Ovary (tissue), 7 donors: ENCODE measurements at regions not wholly inside any gene's neighbourhood (a gene's known extent, or its start where the extent isn't known, plus 50 kb on each side); places are given as distances from the start of the nearest gene placed in this dataset.

ENCODE experiments used
- DNase-seq, 5 donors: peaks; one replicate each; pipeline ENCODE4 v3.0.0-alpha.2; 2019 to 2020
- H3K27ac ChIP-seq, 2 donors: fragments of 200-600 bp; one replicate each; pipeline versions ENCODE4 v1.5.1 to v1.8.0; 2019 to 2022
- H3K27me3 ChIP-seq: fragments of 200-600 bp; one replicate; pipeline ENCODE4 v1.8.0; 2022
- H3K36me3 ChIP-seq: fragments of 200-600 bp; sonication (generic); one replicate; pipeline ENCODE4 v1.5.1; 2019
- H3K4me1 ChIP-seq: one replicate; pipeline ENCODE4 v1.8.1; 2013; ENCODE audit warnings: mild to moderate bottlenecking, moderate library complexity; ENCODE audit not compliant: insufficient read depth
- H3K4me3 ChIP-seq: fragments of 200-600 bp; sonication (generic); one replicate; pipeline ENCODE4 v1.5.1; 2017
- H3K9me3 ChIP-seq, 2 donors: fragments of 200-600 bp in 1 of 2; sonication (generic) in 1 of 2; one replicate each; pipeline versions ENCODE4 v1.5.1 to v1.8.1; 2013 to 2019; ENCODE audit warnings: mild to moderate bottlenecking in 1 of 2, moderate library complexity in 1 of 2
- CTCF ChIP-seq, 3 donors: fragments of 450-650 bp in 2 of 3; fragments of 200-600 bp in 1 of 3; IDR thresholded peaks; one replicate each; pipeline versions ENCODE4 v1.5.1 to v1.8.0; 2016 to 2022; ENCODE audit warnings: antibody characterized with exemption in 3 of 3, mild to moderate bottlenecking in 1 of 3
- EP300 ChIP-seq: sonication (generic); formaldehyde crosslinking; IDR thresholded peaks from one replicate; pipeline ENCODE4 v1.6.1; 2017; ENCODE audit warnings: antibody characterized with exemption
- POLR2A ChIP-seq: fragments of 450-650 bp; IDR thresholded peaks from one replicate; pipeline ENCODE4 v1.6.1; 2017; ENCODE audit warnings: antibody characterized with exemption, mild to moderate bottlenecking, moderate library complexity
- WGBS, 3 donors: extraction: QIAGEN DNeasy Blood & Tissue Kit in 1 of 3; methylation state at CpG; one replicate each; pipeline versions ENCODE4 v1.1.5 to v1.1.7; 2013 to 2017; 5-methylcytosine and 5-hydroxymethylcytosine counted together
- intact Hi-C, 4 donors: fragments of 100-400 bp; cut with DNase I; formaldehyde crosslinking; loops; one replicate each; pipeline versions ENCODE4 v1.11.0 to v1.15.1; 2022 to 2023
- donor health status: DM: no; HTN: no; CAD: no; lungs with moderate emphysema.
- donor health status: DM: no; HTN: no; CAD: no.
- donor health status: Bipolar disorder and iron deficiency.
- donor health status: DM: no; HTN: no; CAD: no.
- donor health status: DM: yes; HTN: yes; CAD: no.

- Histone ChIP-seq H3K27ac (no peak overlapping the region), H3K9me3 (no peaks in the 10 kb centered on the region)
Measured at GRCh38 chr19:29439021-29439420, 86.8 kb upstream of the VSTM2B start.

GRCh38 chr19:29439688-29440550 is 85.9 kb upstream of the VSTM2B start:
- intact Hi-C loops: no loop called here
- Histone ChIP-seq H3K9me3 (no peaks in the 10 kb centered on the region), H3K27ac (no peak overlapping the region), H3K4me3 (no peak overlapping the region), H3K36me3 (no peaks in the 10 kb centered on the region), H3K27me3 (no peaks in the 10 kb centered on the region), H3K4me1 (no peaks in the 10 kb centered on the region)
- no peak for DNase-seq
- no peak for TF ChIP-seq EP300
- no peak for TF ChIP-seq CTCF (IDR thresholded peaks at IDR 0.05)
- no peak for TF ChIP-seq POLR2A
- WGBS, 3 donors: 82 to 88% (median 86%) methylated on average over 31 to 34 of the region's 34 CpGs

More at GRCh38 chr19:29439021-29439420, 86.8 kb upstream of the VSTM2B start:
- H3K4me1 ChIP-seq: no peaks in the 10 kb centered on the region
- H3K27me3 ChIP-seq: no peaks in the 10 kb centered on the region
- no peak overlapping the region for H3K4me3 ChIP-seq
- no peaks in the 10 kb centered on the region for H3K36me3 ChIP-seq
- TF ChIP-seq POLR2A (no peak), EP300 (no peak), CTCF (IDR thresholded peaks at IDR 0.05) (no peak)
- DNase-seq: no peak
- intact Hi-C loops: no loop called here

- Histone ChIP-seq H3K36me3 (no peaks in the 10 kb centered on the region), H3K4me1 (no peaks in the 10 kb centered on the region), H3K27ac (no peak overlapping the region), H3K4me3 (no peak overlapping the region), H3K9me3 (no peaks in the 10 kb centered on the region), H3K27me3 (no peaks in the 10 kb centered on the region)
- no peak for DNase-seq
- WGBS, 3 donors: 78 to 81% (median 80%) methylated on average over 7 of the region's 7 CpGs
- TF ChIP-seq EP300 (no peak), POLR2A (no peak), CTCF (IDR thresholded peaks at IDR 0.05) (no peak)
- intact Hi-C loops: no loop called here
Measured at GRCh38 chr19:29442094-29442493, 83.7 kb upstream of the VSTM2B start.

- H3K9me3 ChIP-seq: no peaks in the 10 kb centered on the region
- DNase-seq: no peak
- H3K4me3 ChIP-seq: no peak overlapping the region
- intact Hi-C loops: no loop called here
- no peaks in the 10 kb centered on the region for H3K4me1 ChIP-seq
- H3K36me3 ChIP-seq: no peaks in the 10 kb centered on the region
- no peaks in the 10 kb centered on the region for H3K27me3 ChIP-seq
- no peak overlapping the region for H3K27ac ChIP-seq
- WGBS, 3 donors: 56 to 70% (median 57%) methylated on average over 5 of the region's 5 CpGs
- TF ChIP-seq CTCF (IDR thresholded peaks at IDR 0.05): no peak
- TF ChIP-seq POLR2A: no peak
- no peak for TF ChIP-seq EP300
Measured at GRCh38 chr19:29442910-29443309, 82.9 kb upstream of the VSTM2B start.
